ENCODE measurements at regions not wholly inside any gene's neighbourhood (a gene's known extent, or its start where the extent isn't known, plus 50 kb on each side); places are given as distances from the start of the nearest gene placed in this dataset.

- TF ChIP-seq ZMAT4 (CRISPR knock-in tag; IDR thresholded peaks at IDR 0.05) (no peak), PREB (CRISPR knock-in tag; IDR thresholded peaks at IDR 0.05; ENCODE audit: borderline replicate concordance) (no peak), ZNF232 (CRISPR knock-in tag; IDR thresholded peaks at IDR 0.05) (no peak), FOXJ3 (CRISPR knock-in tag; IDR thresholded peaks at IDR 0.05; ENCODE audit: borderline replicate concordance) (no peak), MLX (CRISPR knock-in tag; IDR thresholded peaks at IDR 0.05) (no peak), TEAD4 (CRISPR knock-in tag; IDR thresholded peaks at IDR 0.05) (no peak)
Observed at GRCh38 chr14:97798176-97798575, 1001.0 kb downstream of the VRK1 start (continued).

- ChIA-PET CTCF (no interaction called here), POLR2A (no interaction called here)
- H3K4me1 Mint-ChIP-seq: no peaks in the 10 kb centered on the region
- H3K27me3 Mint-ChIP-seq (ENCODE audit: low read depth): no peaks in the 10 kb centered on the region; the same call in 1 of the 2 replicates
- no peak overlapping the region for H3K27ac Mint-ChIP-seq
- DNase-seq (ENCODE audit: low spot score) (no peak), ATAC-seq (no peak)
- TF ChIP-seq ATF3 (CRISPR knock-in tag; conservative IDR thresholded peaks at IDR 0.05): no peak
- no peak for TF ChIP-seq NR2C2 (CRISPR knock-in tag; IDR thresholded peaks at IDR 0.05)
- no peak for TF ChIP-seq ARID4B (CRISPR knock-in tag; IDR thresholded peaks at IDR 0.05; ENCODE audit: borderline replicate concordance)
- no peak for TF ChIP-seq TEAD4 (CRISPR knock-in tag; IDR thresholded peaks at IDR 0.05)
- no peak for TF ChIP-seq MAX (CRISPR knock-in tag; IDR thresholded peaks at IDR 0.05)
- no peak for TF ChIP-seq NR1H2 (CRISPR knock-in tag; IDR thresholded peaks at IDR 0.05)
- no peak for TF ChIP-seq ATF1 (CRISPR knock-in tag; IDR thresholded peaks at IDR 0.05)
- peaks cover 6% of the 10 kb centered on the region; the same call in 1 of the 2 replicates for H3K9me3 Mint-ChIP-seq
- H3K36me3 Mint-ChIP-seq: no peaks in the 10 kb centered on the region
- no peak overlapping the region for H3K4me3 Mint-ChIP-seq
Observed at GRCh38 chr14:97802430-97803373, 1005.5 kb downstream of the VRK1 start.

- ATAC-seq (no peak), DNase-seq (ENCODE audit: low spot score) (no peak)
- Mint-ChIP-seq H3K36me3 (no peaks in the 10 kb centered on the region), H3K4me3 (no peak overlapping the region), H3K27ac (no peak overlapping the region), H3K9me3 (peaks cover 6% of the 10 kb centered on the region; the same call in 1 of the 2 replicates), H3K4me1 (no peaks in the 10 kb centered on the region), H3K27me3 (ENCODE audit: low read depth) (no peaks in the 10 kb centered on the region)
- ChIA-PET CTCF (no interaction called here), POLR2A (no interaction called here)
- TF ChIP-seq ZNF138 (CRISPR knock-in tag; conservative IDR thresholded peaks at IDR 0.05): no peak
- TF ChIP-seq ZNF425 (CRISPR knock-in tag; conservative IDR thresholded peaks at IDR 0.05): no peak
- TF ChIP-seq NR2C2 (CRISPR knock-in tag; IDR thresholded peaks at IDR 0.05): no peak
- TF ChIP-seq ZNF232 (CRISPR knock-in tag; IDR thresholded peaks at IDR 0.05): no peak
- TF ChIP-seq ATF2 (CRISPR knock-in tag; IDR thresholded peaks at IDR 0.05; ENCODE audit: borderline replicate concordance, low read depth): no peak
Observed at GRCh38 chr14:97804056-97804455, 1006.9 kb downstream of the VRK1 start.

Data from WTC11 (cell line).